ENCODE measurements at regions not wholly inside any gene's neighbourhood (a gene's known extent, or its start where the extent isn't known, plus 50 kb on each side); places are given as distances from the start of the nearest gene placed in this dataset.

- H4K5ac ChIP-seq (ENCODE audit: insufficient read length, low read depth, low read length) = no peak overlapping the region
- FAIRE-seq (no peak), DNase-seq (ENCODE audit: low read depth in 1 of 2, low spot score in 2 of 2) (no peak)
- H2BK15ac ChIP-seq (ENCODE audit: low read length) = no peak overlapping the region
- H3K4me1 ChIP-seq (replicated peaks in 1 of 4; ENCODE audit: control insufficient read depth in 3 of 4, insufficient read depth in 4 of 4, low read length in 3 of 4) = no peaks in the 10 kb centered on the region
- no peak overlapping the region for H3K14ac ChIP-seq (ENCODE audit: insufficient read length)
- H3K23ac ChIP-seq (ENCODE audit: insufficient read length) = no peak overlapping the region
- H4K91ac ChIP-seq (replicated peaks; ENCODE audit: insufficient read length, low read length) = no peak overlapping the region
- no peak overlapping the region for H2BK5ac ChIP-seq (ENCODE audit: low read depth, low read length)
- H3K9me3 ChIP-seq (ENCODE audit: insufficient read depth in 2 of 2, low read depth in 1 of 2, low read length in 1 of 2) = no peaks in the 10 kb centered on the region
- H3K79me2 ChIP-seq (ENCODE audit: control insufficient read depth in 1 of 2, insufficient read depth in 2 of 2, low read length in 2 of 2) = no peaks in the 10 kb centered on the region
- H2BK120ac ChIP-seq (replicated peaks; ENCODE audit: low read depth, low read length) = no peak overlapping the region
- POLR2A ChIA-PET (ENCODE audit: partially characterized antibody) = no interaction called here
- no peaks in the 10 kb centered on the region for H3K79me1 ChIP-seq (ENCODE audit: low read depth, low read length)
- no peaks in the 10 kb centered on the region for H4K20me1 ChIP-seq (replicated peaks in 1 of 2; ENCODE audit: control insufficient read depth in 1 of 2, insufficient read depth in 2 of 2, low read length in 2 of 2)
- H3K9ac ChIP-seq (replicated peaks in 1 of 4; ENCODE audit: extremely low read depth in 1 of 4, low read depth in 3 of 4, low read length in 3 of 4) = no peak overlapping the region
- H3K4me2 ChIP-seq (ENCODE audit: insufficient read depth in 1 of 2, low read depth in 2 of 2, low read length in 2 of 2) = no peak overlapping the region
- H3K27me3 ChIP-seq (replicated peaks in 1 of 4; ENCODE audit: control insufficient read depth in 3 of 4, extremely low read depth in 1 of 4, insufficient read depth in 3 of 4, low read length in 3 of 4) = no peaks in the 10 kb centered on the region
- WGBS, 2 experiments (ENCODE audit: extremely low coverage in 1 of 2, insufficient coverage in 1 of 2, insufficient read length in 1 of 2, insufficient replicate concordance in 2 of 2, low coverage in 1 of 2, low lambda C conversion rate in 2 of 2, missing lambda C conversion rate in 1 of 2) = 91% methylated on average over 18 of the region's 18 CpGs; no CpG with 5 or more reads in 1 of the 2 experiments
- peak overlapping the region; percentile 29; the same call in 1 of the 2 replicates for H4K8ac ChIP-seq (ENCODE audit: extremely low read depth, insufficient read depth, low read length)
- no peak overlapping the region for H2BK20ac ChIP-seq (ENCODE audit: low read length)
- H3K4ac ChIP-seq (replicated peaks; ENCODE audit: insufficient read length, low read depth, low read length) = no peak overlapping the region
- CTCF ChIA-PET (ENCODE audit: partially characterized antibody) = no interaction called here
- H3K23me2 ChIP-seq (ENCODE audit: low read depth, low read length) = no peaks in the 10 kb centered on the region
- no peak overlapping the region for H3K27ac ChIP-seq (ENCODE audit: low read depth, low read length)
- no peak overlapping the region for H2BK12ac ChIP-seq (ENCODE audit: low read depth, low read length)
- H3K18ac ChIP-seq (ENCODE audit: extremely low read depth, low read length) = no peak overlapping the region
- H2AK5ac ChIP-seq (ENCODE audit: low read depth, low read length) = no peak overlapping the region
- H3K36me3 ChIP-seq (ENCODE audit: control insufficient read depth in 2 of 4, insufficient read depth in 4 of 4, low read length in 3 of 4) = no peaks in the 10 kb centered on the region
- H3K56ac ChIP-seq (replicated peaks; ENCODE audit: insufficient read length, low read depth, low read length) = no peak overlapping the region
- no peak overlapping the region for H2AFZ ChIP-seq (ENCODE audit: low read length)
- H3K4me3 ChIP-seq (ENCODE audit: extremely low read depth in 1 of 4, insufficient read depth in 2 of 4, low read depth in 3 of 4, low read length in 4 of 4) = no peak overlapping the region
- TF ChIP-seq, protein P1, sequence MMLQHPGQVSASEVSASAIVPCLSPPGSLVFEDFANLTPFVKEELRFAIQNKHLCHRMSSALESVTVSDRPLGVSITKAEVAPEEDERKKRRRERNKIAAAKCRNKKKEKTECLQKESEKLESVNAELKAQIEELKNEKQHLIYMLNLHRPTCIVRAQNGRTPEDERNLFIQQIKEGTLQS (IDR thresholded peaks at IDR 0.05; ENCODE audit: insufficient read depth, low read depth, low read length) = no peak
- TF ChIP-seq EZH2 (IDR thresholded peaks at IDR 0.05; ENCODE audit: low read depth, low read length, severe bottlenecking) = no peak
- no peak for TF ChIP-seq SP2 (IDR thresholded peaks at IDR 0.05; ENCODE audit: low read length)
- TF ChIP-seq CEBPB (IDR thresholded peaks at IDR 0.05; ENCODE audit: low read depth, low read length) = no peak
- no peak for TF ChIP-seq POLR2A (IDR thresholded peaks at IDR 0.05; ENCODE audit: control extremely low read depth in 1 of 2, low read depth in 2 of 2, low read length in 2 of 2)
- no peak for TF ChIP-seq BACH1 (IDR thresholded peaks at IDR 0.05; ENCODE audit: low read length)
- no peak for TF ChIP-seq HDAC2 (IDR thresholded peaks at IDR 0.05; ENCODE audit: borderline replicate concordance in 1 of 2, low read depth in 2 of 2, low read length in 2 of 2)
- no peak for TF ChIP-seq YY1 (IDR thresholded peaks at IDR 0.05; ENCODE audit: low read depth, low read length)
- no peak for TF ChIP-seq KDM5A (IDR thresholded peaks at IDR 0.05; ENCODE audit: low read length)
- no peak for TF ChIP-seq TBP (IDR thresholded peaks at IDR 0.05; ENCODE audit: low read depth, low read length)
- TF ChIP-seq TEAD4 (IDR thresholded peaks at IDR 0.05; ENCODE audit: low read depth, low read length) = no peak
- TF ChIP-seq CTBP2 (IDR thresholded peaks at IDR 0.05; ENCODE audit: borderline replicate concordance, insufficient read depth, insufficient read length, low read length) = no peak
- TF ChIP-seq BCL11A (IDR thresholded peaks at IDR 0.05; ENCODE audit: low read depth in 2 of 2, low read length in 2 of 2) = no peak
- no peak for TF ChIP-seq CREB1 (IDR thresholded peaks at IDR 0.05)
- TF ChIP-seq SRF (IDR thresholded peaks at IDR 0.05; ENCODE audit: low read depth, low read length) = no peak
- no peak for TF ChIP-seq SUZ12 (IDR thresholded peaks at IDR 0.05; ENCODE audit: low read length)
Observed at GRCh38 chr5:3490957-3491507, 104.6 kb upstream of the IRX1 start.
